T47D (cell line): ENCODE measurements at regions not wholly inside any gene's neighbourhood (a gene's known extent, or its start where the extent isn't known, plus 50 kb on each side); places are given as distances from the start of the nearest gene placed in this dataset.

Experiments
- DNase-seq, 2 experiments: peaks; one replicate each; pipeline versions ENCODE4 v3.0.0 to v3.0.0-alpha.2; 2011 to 2012; ENCODE audit warnings: low read depth in 1 of 2, low spot score in 1 of 2
- JUND ChIP-seq: IDR thresholded peaks from 2 replicates; pipeline ENCODE4 v1.6.1; 2012; ENCODE audit warnings: low read depth
- in situ Hi-C: cut with HindIII; loops from 2 replicates; pipeline ENCODE4 v1.10.0; 2016; ENCODE audit warnings: low sequenced_read_pairs, low pct_unique_long_range_greater_than_20kb

DNA sequence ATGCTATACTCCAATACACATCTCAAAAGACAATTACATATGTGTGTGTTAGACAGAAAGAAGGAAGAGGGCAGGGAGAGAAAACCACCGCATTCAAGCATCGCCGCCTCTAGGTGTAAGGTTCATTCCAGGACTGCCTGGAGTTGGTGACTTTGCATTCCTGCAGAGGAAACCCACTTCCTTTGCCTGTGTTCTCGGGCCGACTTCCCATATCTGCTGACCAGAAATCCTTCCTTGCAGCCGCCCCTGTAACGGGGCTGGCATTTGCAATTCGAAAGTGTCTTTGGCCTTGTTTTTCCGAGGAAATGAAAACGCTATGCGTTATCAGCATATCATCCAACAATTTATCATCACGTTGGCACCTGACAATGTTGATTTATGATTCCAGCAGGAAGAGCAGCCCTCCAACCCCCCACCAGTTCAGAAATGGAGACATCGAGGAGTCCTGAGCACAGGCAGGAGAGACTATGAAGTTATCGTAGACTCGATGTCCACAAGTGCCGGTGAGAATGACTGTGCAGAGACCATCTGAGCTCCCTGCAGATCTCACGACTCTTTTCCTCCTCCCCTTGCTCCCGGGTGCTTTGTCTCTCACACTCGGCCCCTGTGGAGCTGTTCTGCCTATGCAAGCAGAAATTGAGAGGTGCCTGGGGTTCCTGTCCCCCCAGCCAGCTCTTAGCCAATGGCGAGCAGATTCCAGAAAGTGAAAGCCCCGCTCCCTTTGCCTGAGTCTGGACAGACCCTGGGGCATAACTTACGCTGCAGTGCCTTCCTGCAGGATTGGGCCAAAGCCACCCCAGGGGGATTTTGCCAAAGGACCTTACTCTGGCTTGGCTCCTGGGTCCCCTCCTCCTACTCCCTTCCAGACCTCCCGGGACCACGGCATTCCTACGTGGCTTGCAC, 68.9 kb upstream of the FOXK1 start:
- in situ Hi-C loops: no loop called here
- DNase-seq: no peak
- no peak for TF ChIP-seq JUND

GRCh38 chr7:4613846-4614548, 68.1 kb upstream of the FOXK1 start:
- in situ Hi-C loops: no loop called here
- no peak for TF ChIP-seq JUND
- no peak for DNase-seq

- in situ Hi-C loops: no loop called here
- no peak for TF ChIP-seq JUND
- no peak for DNase-seq
Measured at GRCh38 chr7:4616116-4616515, 66.0 kb upstream of the FOXK1 start.

GRCh38 chr7:4621396-4621795, 60.7 kb upstream of the FOXK1 start:
- DNase-seq: no peak
- in situ Hi-C loops: no loop called here

GRCh38 chr7:4626318-4626845, 55.7 kb upstream of the FOXK1 start:
- in situ Hi-C loops: no loop called here
- no peak for TF ChIP-seq JUND
- DNase-seq: no peak

More at GRCh38 chr7:4621396-4621795, 60.7 kb upstream of the FOXK1 start:
- TF ChIP-seq JUND: no peak

GRCh38 chr7:4629287-4629895, 52.7 kb upstream of the FOXK1 start:
- in situ Hi-C loops: no loop called here
- TF ChIP-seq JUND: no peak
- no peak for DNase-seq

DNA sequence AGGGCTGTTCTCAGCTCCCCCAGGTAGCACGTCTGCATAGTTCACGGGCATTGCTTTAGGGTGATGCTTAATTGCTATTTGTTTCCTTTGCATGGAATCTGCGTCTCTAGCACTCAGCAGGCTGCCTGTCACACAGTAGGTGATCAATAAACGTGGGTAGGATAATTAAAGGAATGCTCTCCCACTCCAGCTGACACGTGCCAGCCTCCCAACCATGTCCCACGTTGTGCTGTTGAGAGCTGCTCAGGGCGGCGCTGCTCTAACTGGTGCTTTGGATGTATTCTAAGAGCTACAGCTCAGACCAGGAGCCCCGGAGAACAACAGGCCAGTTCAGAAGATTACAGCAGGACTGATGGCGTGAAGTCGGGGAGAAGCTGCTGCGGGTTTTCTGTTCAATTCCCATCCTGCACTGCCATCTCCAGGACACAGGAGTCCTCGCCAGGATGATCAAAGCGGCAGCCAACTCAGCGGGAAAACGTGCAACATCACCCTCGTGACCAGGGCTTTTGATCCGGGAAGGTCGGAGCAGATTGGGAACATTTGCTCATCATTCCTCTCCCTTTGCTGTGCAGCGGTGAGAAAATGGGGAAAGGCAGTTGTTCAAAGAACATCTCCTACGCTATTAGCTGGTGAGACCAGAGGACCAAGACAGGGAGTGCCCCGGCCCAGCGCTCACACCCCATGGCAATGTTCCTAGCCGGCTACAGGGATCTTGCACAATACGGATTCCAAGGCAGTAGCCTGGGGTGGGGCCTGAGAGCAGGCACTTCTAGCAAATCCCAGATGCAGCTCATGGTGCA, 50.5 kb upstream of the FOXK1 start:
- DNase-seq: peak; percentile 88 to 90
- TF ChIP-seq JUND: no peak
- in situ Hi-C loops: no loop called here
